ENCODE measurements at regions not wholly inside any gene's neighbourhood (a gene's known extent, or its start where the extent isn't known, plus 50 kb on each side); places are given as distances from the start of the nearest gene placed in this dataset.

- intact Hi-C loops (cut with micrococcal nuclease; ENCODE audit: unreplicated experiment) = no loop called here
- WGBS (ENCODE audit: insufficient coverage, insufficient replicate concordance, low lambda C conversion rate, missing lambda C conversion rate) = 30% methylated on average over 9 of the region's 9 CpGs
- Histone ChIP-seq H3K4me1 (ENCODE audit: control insufficient read depth, insufficient read depth, low read length) (no peaks in the 10 kb centered on the region), H3K4me3 (no peak overlapping the region), H4K20me1 (ENCODE audit: control insufficient read depth, insufficient read depth) (no peaks in the 10 kb centered on the region), H3K4me2 (ENCODE audit: control insufficient read depth, insufficient read depth) (no peak overlapping the region), H3K9me3 (replicated peaks; ENCODE audit: control insufficient read depth, insufficient read depth, low read length) (no peaks in the 10 kb centered on the region), H3K27ac (ENCODE audit: control insufficient read depth, insufficient read depth) (no peak overlapping the region), H2AFZ (ENCODE audit: control insufficient read depth, low read depth, low read length) (no peak overlapping the region), H3K36me3 (ENCODE audit: control insufficient read depth in 2 of 2, insufficient read depth in 2 of 2, low read length in 1 of 2) (no peaks in the 10 kb centered on the region), H3K27me3 (replicated peaks in 1 of 2; ENCODE audit: control insufficient read depth in 2 of 2, insufficient read depth in 2 of 2, low read length in 1 of 2) (peaks cover 0 to 2% of the 10 kb centered on the region in 2 experiments; a peak in 3 of 4 replicates), H3K79me2 (ENCODE audit: control insufficient read depth, insufficient read depth, low read length) (no peaks in the 10 kb centered on the region), H3K9ac (ENCODE audit: control insufficient read depth, insufficient read depth, low read length) (no peak overlapping the region)
- RAD21 ChIA-PET (ENCODE audit: unreplicated experiment) = no interaction called here
- SMC1A ChIA-PET (ENCODE audit: uncharacterized antibody, unreplicated experiment) = interaction anchor here (0.8 kb wide), 1 partner anchor 8 kb away, joined by 3 read pairs; no protein-coding TSS in a partner anchor
- FAIRE-seq (no peak), ATAC-seq (no peak), DNase-seq (ENCODE audit: low read depth, low spot score) (no peak)
- POLR2A ChIA-PET = interaction anchor here (0.5 kb wide), 1 partner anchor 1314 kb away, joined by 3 read pairs; no protein-coding TSS in a partner anchor
- in situ Hi-C loops (cut with MboI) = no loop called here
- no peak for TF ChIP-seq MYC (IDR thresholded peaks at IDR 0.05; ENCODE audit: insufficient read depth, insufficient read length, insufficient replicate concordance, low read length, severe bottlenecking)
- CTCF ChIA-PET = no interaction called here
- BruUV-seq (replicated peaks) = no TSS peak
Observed at GRCh38 chr16:86375851-86376250, 134.5 kb upstream of the FOXF1 start.

GRCh38 chr16:86376837-86377236 is 133.5 kb upstream of the FOXF1 start:
- Histone ChIP-seq H2AFZ (ENCODE audit: control insufficient read depth, low read depth, low read length) (no peak overlapping the region), H3K79me2 (ENCODE audit: control insufficient read depth, insufficient read depth, low read length) (no peaks in the 10 kb centered on the region), H3K4me1 (ENCODE audit: control insufficient read depth, insufficient read depth, low read length) (no peaks in the 10 kb centered on the region), H3K9ac (ENCODE audit: control insufficient read depth, insufficient read depth, low read length) (no peak overlapping the region), H4K20me1 (ENCODE audit: control insufficient read depth, insufficient read depth) (no peaks in the 10 kb centered on the region), H3K4me3 (no peak overlapping the region), H3K9me3 (replicated peaks; ENCODE audit: control insufficient read depth, insufficient read depth, low read length) (no peaks in the 10 kb centered on the region), H3K36me3 (ENCODE audit: control insufficient read depth in 2 of 2, insufficient read depth in 2 of 2, low read length in 1 of 2) (no peaks in the 10 kb centered on the region), H3K27ac (ENCODE audit: control insufficient read depth, insufficient read depth) (no peak overlapping the region), H3K27me3 (replicated peaks in 1 of 2; ENCODE audit: control insufficient read depth in 2 of 2, insufficient read depth in 2 of 2, low read length in 1 of 2) (peaks cover 0 to 2% of the 10 kb centered on the region in 2 experiments; a peak in 3 of 4 replicates), H3K4me2 (ENCODE audit: control insufficient read depth, insufficient read depth) (no peak overlapping the region)
- intact Hi-C loops (cut with micrococcal nuclease; ENCODE audit: unreplicated experiment) (no loop called here), in situ Hi-C loops (cut with MboI) (no loop called here)
- CTCF ChIA-PET = no interaction called here
- SMC1A ChIA-PET (ENCODE audit: uncharacterized antibody, unreplicated experiment) = no interaction called here
- no peak for TF ChIP-seq HDAC2 (IDR thresholded peaks at IDR 0.05)
- TF ChIP-seq BMI1 (IDR thresholded peaks at IDR 0.05; ENCODE audit: borderline replicate concordance) = no peak
- TF ChIP-seq ASH2L (IDR thresholded peaks at IDR 0.05; ENCODE audit: borderline replicate concordance, low read depth) = no peak
- no peak for TF ChIP-seq SP1 (IDR thresholded peaks at IDR 0.05; ENCODE audit: low read depth, low read length)
- TF ChIP-seq ZZZ3 (IDR thresholded peaks at IDR 0.05; ENCODE audit: control insufficient read depth, insufficient read length, low read depth) = no peak
- TF ChIP-seq SRF (IDR thresholded peaks at IDR 0.05; ENCODE audit: low read depth in 2 of 2, low read length in 2 of 2) = no peak
- TF ChIP-seq NR2C1 (IDR thresholded peaks at IDR 0.05) = no peak
- TF ChIP-seq SIX5 (IDR thresholded peaks at IDR 0.05; ENCODE audit: low read depth, low read length, severe bottlenecking) = no peak
- TF ChIP-seq BACH1 (IDR thresholded peaks at IDR 0.05; ENCODE audit: borderline replicate concordance) = no peak
- no peak for TF ChIP-seq NFYA (IDR thresholded peaks at IDR 0.05; ENCODE audit: borderline replicate concordance, low read depth, low read length)
- TF ChIP-seq REST (IDR thresholded peaks at IDR 0.05; ENCODE audit: low read depth, low read length) = no peak
- TF ChIP-seq NKRF (conservative IDR thresholded peaks at IDR 0.05) = no peak
- BruUV-seq (replicated peaks) = no TSS peak
- POLR2A ChIA-PET = no interaction called here
- DNase-seq (ENCODE audit: low read depth, low spot score) (no peak), ATAC-seq (no peak), FAIRE-seq (no peak)
- RAD21 ChIA-PET (ENCODE audit: unreplicated experiment) = no interaction called here
- WGBS (ENCODE audit: insufficient coverage, insufficient replicate concordance, low lambda C conversion rate, missing lambda C conversion rate) = 65% methylated on average over 4 of the region's 4 CpGs

Data from GM12878 (cell line).